Retinal pigment epithelial cell (primary cell): ENCODE measurements at regions not wholly inside any gene's neighbourhood (a gene's known extent, or its start where the extent isn't known, plus 50 kb on each side); places are given as distances from the start of the nearest gene placed in this dataset.

ENCODE experiments used
- DNase-seq: peaks from one replicate; pipeline ENCODE4 v3.0.0-alpha.2; 2010; ENCODE audit warnings: low read depth
- H3K4me3 ChIP-seq: 2 replicates; pipeline ENCODE4 v1.5.1; 2011; ENCODE audit warnings: mild to moderate bottlenecking, low read length, control low read depth, moderate library complexity
- CTCF ChIP-seq: conservative IDR thresholded peaks from 2 replicates; pipeline ENCODE4 v1.5.1; 2011; ENCODE audit warnings: low read depth, low read length, control low read depth, inconsistent platforms

- no peak overlapping the region for H3K4me3 ChIP-seq
- no peak for TF ChIP-seq CTCF
- DNase-seq, result no peak
These were observed 1040.7 kb downstream of the RAPGEF2 start for GRCh38 chr4:160143574-160143973.

- no peak overlapping the region for H3K4me3 ChIP-seq
- TF ChIP-seq CTCF, result no peak
- no peak for DNase-seq
These were observed 1056.6 kb downstream of the RAPGEF2 start for GRCh38 chr4:160159457-160159856.

- no peak overlapping the region for H3K4me3 ChIP-seq
- no peak for DNase-seq
- TF ChIP-seq CTCF, result no peak
These were observed 1058.1 kb downstream of the RAPGEF2 start for GRCh38 chr4:160161026-160161425.

- TF ChIP-seq CTCF, result peak; percentile 0
- no peak overlapping the region for H3K4me3 ChIP-seq
- no peak for DNase-seq
These were observed 1072.3 kb downstream of the RAPGEF2 start for GRCh38 chr4:160175064-160175643.

GRCh38 chr4:160180211-160180610 is 1077.3 kb downstream of the RAPGEF2 start:
- H3K4me3 ChIP-seq, result no peak overlapping the region
- DNase-seq, result peak; percentile 39
- no peak for TF ChIP-seq CTCF

- H3K4me3 ChIP-seq, result no peak overlapping the region
- no peak for TF ChIP-seq CTCF
These were observed 1079.8 kb downstream of the RAPGEF2 start for GRCh38 chr4:160182727-160183126.

GRCh38 chr4:160184884-160185283 is 1082.0 kb downstream of the RAPGEF2 start:
- no peak for DNase-seq
- no peak for TF ChIP-seq CTCF
- no peak overlapping the region for H3K4me3 ChIP-seq

More at GRCh38 chr4:160182727-160183126, 1079.8 kb downstream of the RAPGEF2 start:
- peak; percentile 21 for DNase-seq
